ENCODE measurements at regions not wholly inside any gene's neighbourhood (a gene's known extent, or its start where the extent isn't known, plus 50 kb on each side); places are given as distances from the start of the nearest gene placed in this dataset.
"Not testable (repeated sequence)": the region's sequence is repeated elsewhere in the genome, so short reads cannot be mapped to it uniquely, and the experiment has no call there.

DNA sequence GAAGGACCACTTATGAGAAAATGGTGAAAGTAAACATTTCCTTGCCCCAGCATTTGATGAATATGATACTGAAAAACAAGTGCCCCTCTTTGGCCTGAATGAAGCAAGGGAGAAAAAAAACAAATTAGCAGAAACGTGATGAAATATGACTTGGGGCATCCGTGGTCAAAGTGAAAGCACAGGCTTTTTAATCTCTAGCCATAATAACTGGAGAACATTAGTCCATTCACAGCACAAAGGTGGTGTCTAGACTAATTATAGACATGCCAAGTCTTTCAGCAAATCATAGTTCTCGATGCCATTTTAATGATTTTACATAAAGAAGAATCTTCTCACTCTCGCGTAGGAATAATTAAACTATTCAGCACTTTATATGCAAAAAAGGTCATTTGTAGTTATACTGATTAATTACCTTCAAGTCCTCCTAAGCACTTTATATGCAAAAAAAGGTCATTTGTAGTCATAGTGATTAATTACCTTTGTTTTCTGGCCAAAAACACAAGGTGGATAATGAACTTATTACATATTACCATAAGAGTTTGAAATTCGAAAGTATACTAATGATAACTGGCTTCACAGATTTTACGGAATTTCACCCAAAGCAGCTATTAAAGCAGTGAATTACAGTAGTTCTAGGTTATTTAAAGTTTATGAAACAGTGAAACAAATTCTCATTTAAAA lies 121.6 kb downstream of the ZNF22 start:
- not testable (repeated sequence) for DNase-seq

- no peak for DNase-seq
Measured at GRCh38 chr10:45135443-45136198, 134.9 kb downstream of the ZNF22 start.

DNA sequence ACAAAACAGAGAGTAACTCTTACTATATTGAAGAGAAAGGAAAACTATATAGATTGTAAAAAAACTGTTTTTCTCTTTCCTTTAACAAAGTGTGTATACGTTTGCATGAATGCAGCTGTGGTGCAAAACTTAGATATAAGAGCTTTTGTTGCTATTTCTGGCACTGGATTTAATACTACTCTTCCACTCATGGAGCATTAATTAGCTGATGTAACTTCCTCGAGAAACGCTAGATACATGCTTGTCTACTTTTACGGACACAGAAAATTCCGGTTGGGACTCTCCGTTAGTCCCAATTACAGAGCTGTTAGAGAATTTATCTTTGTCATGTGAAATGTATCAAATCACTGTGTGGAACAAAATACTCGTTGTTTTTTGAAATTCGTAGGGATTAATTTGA lies 135.5 kb downstream of the ZNF22 start:
- DNase-seq, result no peak

GRCh38 chr10:45144326-45145070 lies 143.8 kb downstream of the ZNF22 start:
- DNase-seq, result no peak

GRCh38 chr10:45145143-45145542 lies 144.4 kb downstream of the ZNF22 start:
- DNase-seq, result not testable (repeated sequence)

DNA sequence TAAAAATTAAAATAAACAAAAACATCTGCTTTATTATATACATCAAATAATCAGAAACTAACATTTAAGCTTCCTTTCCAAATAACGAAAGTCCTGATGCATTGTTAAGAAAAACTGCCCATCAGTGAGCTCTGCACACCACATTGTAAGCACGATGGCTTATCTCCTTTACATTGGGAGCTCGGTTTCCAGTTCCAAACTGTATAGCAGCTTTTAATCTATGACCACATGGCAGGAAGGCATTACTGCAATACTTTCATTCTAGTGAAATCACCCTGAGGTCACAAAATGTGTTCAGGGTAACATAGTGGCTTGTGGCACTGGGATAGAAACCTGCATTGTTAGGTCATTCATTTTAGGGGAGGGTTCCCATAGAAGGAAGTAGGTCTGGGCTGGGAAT lies 146.3 kb downstream of the ZNF22 start:
- no peak for DNase-seq

- DNase-seq, result no peak
Measured at GRCh38 chr10:45150997-45151396, 150.3 kb downstream of the ZNF22 start.

DNA sequence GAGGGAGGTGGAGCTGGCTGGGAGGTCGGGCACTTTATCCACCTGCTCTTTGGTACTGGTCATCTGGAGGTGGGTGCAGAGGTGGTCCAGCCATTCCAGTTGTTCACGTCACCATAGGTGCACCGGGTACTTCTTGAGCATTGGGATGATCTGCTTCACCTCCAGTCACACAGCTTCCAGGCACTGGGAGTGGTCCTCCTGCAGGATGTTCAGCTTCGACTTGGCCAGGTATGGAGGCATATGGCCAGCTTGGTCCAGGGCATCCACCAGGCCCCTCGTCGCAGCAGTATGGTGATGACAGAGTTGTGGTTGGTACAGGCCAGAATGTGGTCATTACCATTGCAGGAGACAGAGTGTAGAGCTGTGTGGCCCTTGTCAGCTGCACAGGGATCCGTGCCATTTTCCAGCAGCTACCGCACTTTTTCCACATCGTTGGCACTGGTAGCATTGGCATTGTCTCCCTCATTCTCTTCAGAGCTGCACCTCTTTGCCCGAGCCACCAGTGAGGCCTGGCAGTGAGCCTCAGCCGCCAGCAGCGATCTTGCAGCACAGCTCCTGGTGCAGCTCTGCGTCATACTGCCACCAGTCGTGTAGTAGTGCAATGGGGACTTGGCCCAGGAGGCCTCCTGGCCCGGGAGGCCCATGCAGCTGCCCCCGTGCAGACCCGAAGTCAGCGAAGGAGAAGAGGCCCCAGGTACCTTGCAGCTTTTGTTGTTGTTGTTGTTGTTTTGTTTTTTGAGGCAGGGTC lies 150.9 kb downstream of the ZNF22 start:
- no peak for DNase-seq

DNA sequence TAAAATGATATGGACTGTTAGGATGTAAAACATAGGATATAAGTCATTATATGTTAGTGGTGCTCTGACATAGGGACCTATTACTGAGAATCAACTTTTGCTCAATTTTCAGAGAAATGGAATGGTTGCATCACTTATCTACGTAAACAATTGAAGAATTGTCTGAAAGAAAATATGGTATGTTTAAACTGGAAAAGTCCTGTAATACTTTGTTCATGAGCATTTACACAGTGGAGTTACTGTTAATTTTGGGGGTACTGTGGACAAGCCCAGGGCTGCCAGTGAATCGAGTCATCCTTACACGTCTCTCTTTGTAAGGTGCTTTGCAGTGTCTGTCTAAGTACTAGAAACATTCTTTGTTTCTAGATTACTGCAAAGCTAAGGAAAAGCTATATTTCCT lies 152.0 kb downstream of the ZNF22 start:
- DNase-seq, result no peak

- DNase-seq, result no peak
Measured at GRCh38 chr10:45154502-45154901, 153.8 kb downstream of the ZNF22 start.

GRCh38 chr10:45155784-45156183 lies 155.1 kb downstream of the ZNF22 start:
- no peak for DNase-seq

DNA sequence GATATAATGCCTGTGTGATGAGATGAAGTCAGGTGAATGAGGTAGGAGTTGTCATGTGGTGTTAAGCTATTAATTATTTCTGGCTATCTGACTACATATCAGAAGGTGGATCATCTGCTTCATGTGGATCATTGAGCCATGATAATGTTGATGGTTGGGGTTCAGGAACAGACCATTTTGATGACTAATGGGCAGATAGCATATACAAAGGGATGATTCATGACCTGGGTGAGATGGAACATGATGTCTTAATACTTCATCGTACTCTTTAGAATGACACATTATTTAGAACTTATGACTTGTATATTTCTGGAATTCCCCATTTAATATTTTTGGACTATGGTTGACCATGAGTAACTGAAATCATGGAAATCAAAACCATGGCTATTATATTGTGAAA lies 155.1 kb downstream of the OR13A1 start:
- no peak for DNase-seq

DNA sequence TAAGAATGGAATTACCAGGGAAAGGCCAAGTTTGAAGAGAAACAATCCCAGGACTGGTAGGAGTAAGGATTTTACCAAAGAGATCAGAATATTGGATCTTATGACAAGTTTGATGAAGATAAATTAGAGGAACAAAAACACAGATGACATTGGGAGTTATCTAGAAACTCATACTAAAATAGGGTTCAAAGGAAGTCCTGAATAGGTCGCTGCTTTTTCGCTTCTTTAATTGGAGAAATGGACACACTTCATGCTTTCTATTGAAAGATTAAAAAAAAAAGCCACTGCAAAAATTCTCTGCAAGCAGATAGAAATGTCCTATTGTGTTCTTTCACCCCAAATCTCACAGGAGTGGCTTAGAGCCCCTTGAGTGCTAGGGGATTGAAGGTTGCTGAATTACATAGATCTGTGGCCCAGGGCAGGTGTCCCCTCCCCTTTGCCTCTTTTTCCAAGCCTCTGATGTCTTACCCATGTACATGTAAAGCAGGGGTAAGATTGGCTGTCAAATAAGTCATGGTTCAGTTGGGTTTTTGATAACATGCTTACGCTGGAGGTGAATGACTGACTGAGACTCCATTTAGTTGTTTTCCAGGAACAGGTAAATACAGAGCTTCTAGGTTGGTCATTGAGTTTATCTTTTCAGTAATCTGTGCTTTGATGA lies 152.0 kb downstream of the OR13A1 start:
- no peak for DNase-seq

DNA sequence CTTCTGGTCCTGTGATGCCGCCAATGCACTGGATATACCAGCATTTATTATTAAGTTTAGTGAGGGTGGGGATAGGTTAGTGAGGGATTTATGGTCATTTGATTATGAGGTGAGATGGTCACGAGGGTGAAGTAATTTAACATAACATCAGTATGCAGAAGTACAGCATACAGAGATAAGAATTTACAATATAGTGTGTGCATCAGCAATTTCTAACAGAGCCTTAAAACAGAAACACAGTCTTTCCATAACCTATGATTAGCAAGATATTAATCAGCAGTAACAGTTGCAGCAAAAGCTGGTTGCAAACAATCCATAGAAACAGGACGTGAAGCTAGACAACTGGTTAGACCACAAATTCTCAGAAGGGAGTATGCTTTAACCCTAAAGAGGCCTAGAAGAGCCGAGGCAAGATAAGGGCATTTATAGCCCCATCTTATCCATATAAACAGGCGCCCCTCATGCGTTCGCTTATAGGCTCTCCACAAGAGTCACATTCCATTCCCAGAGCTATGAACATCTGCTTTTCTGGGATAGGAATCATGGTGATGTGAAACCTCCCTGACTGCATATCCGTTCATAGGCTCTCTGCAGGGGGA lies 139.8 kb downstream of the OR13A1 start:
- not testable (repeated sequence) for DNase-seq

DNA sequence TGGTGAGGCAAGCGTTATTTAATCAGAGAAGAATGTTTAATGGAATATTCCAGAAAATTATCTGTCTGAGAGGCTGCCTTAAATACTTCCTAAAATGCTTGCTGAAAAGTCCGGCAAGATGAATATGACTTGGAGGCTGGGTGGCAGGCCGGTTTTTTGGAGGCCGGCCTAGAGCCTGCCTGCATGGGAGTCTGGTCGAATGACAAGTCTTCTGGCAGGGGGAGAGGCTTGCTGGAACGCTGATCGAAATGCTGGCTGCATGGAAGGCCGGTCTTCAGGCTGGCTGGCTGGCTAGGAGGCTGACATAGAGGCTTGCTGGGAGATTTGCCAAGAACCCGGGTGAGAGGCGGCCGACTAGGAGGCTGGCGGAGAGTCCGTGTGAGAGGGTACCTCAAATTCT lies 135.7 kb downstream of the OR13A1 start:
- DNase-seq, result no peak

DNA sequence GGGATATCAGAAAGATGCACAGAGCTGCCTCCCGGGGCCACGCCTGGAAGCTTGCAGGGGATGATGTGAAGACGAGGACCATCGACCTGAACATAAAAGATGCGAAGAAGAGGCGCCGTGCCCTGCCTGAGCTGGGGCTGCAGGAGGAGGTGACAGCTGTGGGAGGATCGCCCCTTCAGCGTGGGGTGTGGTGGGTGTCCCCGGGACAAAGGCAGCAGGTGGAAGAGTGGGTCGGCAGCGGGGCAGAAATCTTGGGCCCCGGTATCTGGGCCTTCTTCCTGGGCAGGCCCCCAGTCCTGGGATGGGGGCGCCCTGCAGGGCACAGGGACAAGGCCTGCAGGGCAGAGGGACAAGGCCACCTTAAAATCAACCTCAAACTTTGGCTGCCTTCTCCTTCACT lies 134.9 kb downstream of the OR13A1 start:
- DNase-seq, result no peak

DNA sequence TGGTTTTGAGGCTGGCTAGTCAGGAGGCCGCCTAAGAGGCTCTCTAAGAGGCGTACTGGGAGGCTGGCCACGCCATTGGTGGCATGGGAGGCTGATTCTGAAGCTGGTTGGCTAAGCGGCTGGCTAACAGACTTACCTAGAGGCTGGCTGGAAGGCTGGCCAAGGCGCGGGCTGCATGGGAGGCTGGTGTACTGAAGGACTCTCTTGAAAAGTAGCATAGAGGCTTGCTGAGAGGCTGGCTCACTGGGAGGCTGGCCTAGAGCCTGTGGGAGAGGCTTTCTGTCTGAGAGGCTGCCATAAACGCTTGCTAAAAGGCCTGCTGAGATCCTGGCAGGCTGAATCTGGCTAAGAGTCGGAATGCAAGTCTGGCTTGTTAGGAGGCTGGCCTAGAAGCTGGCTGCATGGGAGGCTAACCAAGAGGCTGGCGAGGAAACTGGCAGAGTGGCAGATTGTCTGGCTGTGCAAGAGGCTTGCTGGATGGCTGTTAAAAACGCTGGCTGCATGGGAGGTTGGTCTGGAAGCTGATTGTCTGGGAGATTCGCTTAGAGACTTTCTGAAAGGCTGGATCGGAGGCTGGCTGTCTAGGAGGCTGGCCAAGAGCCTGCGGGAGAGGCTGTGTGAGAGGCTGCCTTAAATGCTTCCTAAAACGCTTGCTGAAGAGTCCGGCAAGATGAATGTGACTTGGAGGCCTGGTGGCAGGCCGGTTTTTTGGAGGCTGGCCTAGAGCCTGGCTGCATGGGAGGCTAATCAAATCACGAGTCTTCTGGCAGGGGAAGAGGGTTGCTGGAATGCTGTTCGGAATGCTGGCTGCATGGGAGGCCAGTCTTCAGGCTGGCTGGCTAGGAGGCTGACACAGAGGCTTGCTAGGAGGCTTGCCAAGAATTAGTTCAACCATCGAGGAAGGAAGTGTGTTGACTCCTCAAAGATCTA lies 134.2 kb downstream of the OR13A1 start:
- DNase-seq, result no peak

GRCh38 chr10:45183174-45183573 lies 132.2 kb downstream of the OR13A1 start:
- no peak for DNase-seq

GRCh38 chr10:45197816-45198485 lies 117.5 kb downstream of the OR13A1 start:
- no peak for DNase-seq

GRCh38 chr10:45198486-45199204 lies 116.8 kb downstream of the OR13A1 start:
- DNase-seq, result no peak
